H1 (cell line): ENCODE measurements at regions not wholly inside any gene's neighbourhood (a gene's known extent, or its start where the extent isn't known, plus 50 kb on each side); places are given as distances from the start of the nearest gene placed in this dataset.

Experiments
- BACH1 ChIP-seq: IDR thresholded peaks from 2 replicates; pipeline ENCODE4 v1.6.1; 2012; ENCODE audit warnings: low read length, improper control_type of control experiment
- GTF2F1 ChIP-seq: IDR thresholded peaks from 2 replicates; pipeline ENCODE4 v1.6.1; 2012; ENCODE audit warnings: low read depth, low read length, improper control_type of control experiment, borderline replicate concordance
- SP1 ChIP-seq: IDR thresholded peaks from 2 replicates; pipeline ENCODE4 v1.6.1; 2011; ENCODE audit warnings: low read depth, low read length
- SP4 ChIP-seq: IDR thresholded peaks from 2 replicates; pipeline ENCODE4 v1.6.1; 2012; ENCODE audit warnings: low read length, inconsistent platforms
- SRF ChIP-seq: IDR thresholded peaks from 2 replicates; pipeline ENCODE4 v1.6.1; 2011; ENCODE audit warnings: mild to moderate bottlenecking, low read depth, low read length, moderate library complexity
- TAF1 ChIP-seq: IDR thresholded peaks from 2 replicates; pipeline ENCODE4 v1.6.1; 2011; ENCODE audit warnings: mild to moderate bottlenecking, low read depth, low read length
- TBP ChIP-seq: IDR thresholded peaks from 2 replicates; pipeline ENCODE4 v1.6.1; 2011; ENCODE audit warnings: low read depth, low read length, improper control_type of control experiment

GRCh38 chr5:164651546-164652275 is 1146.3 kb downstream of the MAT2B start (continued):
- TF ChIP-seq TAF1 (no peak), SRF (no peak), SP1 (no peak), GTF2F1 (no peak), BACH1 (no peak), TBP (no peak), SP4 (no peak)
